Fibroblast of the aortic adventitia (primary cell): ENCODE measurements at regions not wholly inside any gene's neighbourhood (a gene's known extent, or its start where the extent isn't known, plus 50 kb on each side); places are given as distances from the start of the nearest gene placed in this dataset.

Source experiments
- DNase-seq: peaks from one replicate; pipeline ENCODE4 v3.0.0-alpha.2; 2010; ENCODE audit warnings: low read depth
- H3K4me3 ChIP-seq: 2 replicates; pipeline ENCODE4 v1.5.1; 2011; ENCODE audit warnings: low read depth, mild to moderate bottlenecking, control low read depth, low read length, moderate library complexity
- TF ChIP-seq, protein P1 (sequence below): IDR thresholded peaks from 2 replicates; pipeline ENCODE4 v1.5.1; 2011; ENCODE audit warnings: mild to moderate bottlenecking, low read length, control low read depth, inconsistent platforms; ENCODE audit not compliant: insufficient read depth

DNA sequence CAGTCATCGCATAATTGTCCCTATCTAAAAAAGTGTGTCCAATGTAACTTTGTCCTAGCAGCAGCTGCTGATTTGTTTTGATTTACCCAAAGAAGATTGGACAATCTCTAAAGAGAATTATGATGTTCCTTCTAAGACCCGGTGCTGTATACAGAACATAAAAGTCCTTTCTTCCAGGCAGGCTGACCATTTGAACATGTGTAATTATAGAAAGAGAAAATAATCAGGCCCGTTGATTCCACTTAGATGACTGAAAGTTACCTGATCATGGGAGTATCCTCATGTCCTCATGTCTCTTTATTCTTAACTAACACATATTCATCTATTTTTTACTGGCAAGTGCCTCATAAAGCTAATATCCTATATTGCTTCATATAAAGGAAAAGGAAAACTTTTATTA is 164.1 kb upstream of the MRPS30 start:
- TF ChIP-seq, protein P1, sequence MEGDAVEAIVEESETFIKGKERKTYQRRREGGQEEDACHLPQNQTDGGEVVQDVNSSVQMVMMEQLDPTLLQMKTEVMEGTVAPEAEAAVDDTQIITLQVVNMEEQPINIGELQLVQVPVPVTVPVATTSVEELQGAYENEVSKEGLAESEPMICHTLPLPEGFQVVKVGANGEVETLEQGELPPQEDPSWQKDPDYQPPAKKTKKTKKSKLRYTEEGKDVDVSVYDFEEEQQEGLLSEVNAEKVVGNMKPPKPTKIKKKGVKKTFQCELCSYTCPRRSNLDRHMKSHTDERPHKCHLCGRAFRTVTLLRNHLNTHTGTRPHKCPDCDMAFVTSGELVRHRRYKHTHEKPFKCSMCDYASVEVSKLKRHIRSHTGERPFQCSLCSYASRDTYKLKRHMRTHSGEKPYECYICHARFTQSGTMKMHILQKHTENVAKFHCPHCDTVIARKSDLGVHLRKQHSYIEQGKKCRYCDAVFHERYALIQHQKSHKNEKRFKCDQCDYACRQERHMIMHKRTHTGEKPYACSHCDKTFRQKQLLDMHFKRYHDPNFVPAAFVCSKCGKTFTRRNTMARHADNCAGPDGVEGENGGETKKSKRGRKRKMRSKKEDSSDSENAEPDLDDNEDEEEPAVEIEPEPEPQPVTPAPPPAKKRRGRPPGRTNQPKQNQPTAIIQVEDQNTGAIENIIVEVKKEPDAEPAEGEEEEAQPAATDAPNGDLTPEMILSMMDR = no peak
- no peak for DNase-seq
- H3K4me3 ChIP-seq = no peak overlapping the region

DNA sequence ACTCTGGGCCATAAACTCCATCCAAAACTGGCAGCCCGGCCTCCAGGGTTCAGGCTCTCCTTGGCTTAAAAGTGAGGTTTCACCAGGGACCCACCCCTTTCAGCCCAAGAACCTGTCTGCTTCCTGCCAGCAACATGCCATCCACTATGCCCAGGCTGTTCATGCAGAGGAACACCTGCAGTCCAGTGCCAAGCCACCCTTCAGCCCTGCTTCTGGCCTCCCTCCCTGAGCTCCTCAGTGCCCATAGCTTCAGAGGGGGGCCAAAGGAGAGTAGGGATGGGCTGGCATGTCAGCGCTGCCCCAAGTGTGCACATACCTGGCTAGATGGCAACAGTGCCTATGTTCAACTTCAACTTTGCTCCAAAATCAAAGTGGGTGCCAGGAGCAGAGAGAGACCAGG is 166.9 kb upstream of the MRPS30 start:
- DNase-seq = no peak
- TF ChIP-seq, protein P1 = no peak
- H3K4me3 ChIP-seq = no peak overlapping the region

GRCh38 chr5:44640945-44641456 is 167.7 kb upstream of the MRPS30 start:
- H3K4me3 ChIP-seq = no peak overlapping the region
- no peak for DNase-seq
- TF ChIP-seq, protein P1 = no peak

GRCh38 chr5:44637916-44638869 is 170.6 kb upstream of the MRPS30 start:
- no peak overlapping the region for H3K4me3 ChIP-seq
- TF ChIP-seq, protein P1 = no peak
- DNase-seq = no peak

DNA sequence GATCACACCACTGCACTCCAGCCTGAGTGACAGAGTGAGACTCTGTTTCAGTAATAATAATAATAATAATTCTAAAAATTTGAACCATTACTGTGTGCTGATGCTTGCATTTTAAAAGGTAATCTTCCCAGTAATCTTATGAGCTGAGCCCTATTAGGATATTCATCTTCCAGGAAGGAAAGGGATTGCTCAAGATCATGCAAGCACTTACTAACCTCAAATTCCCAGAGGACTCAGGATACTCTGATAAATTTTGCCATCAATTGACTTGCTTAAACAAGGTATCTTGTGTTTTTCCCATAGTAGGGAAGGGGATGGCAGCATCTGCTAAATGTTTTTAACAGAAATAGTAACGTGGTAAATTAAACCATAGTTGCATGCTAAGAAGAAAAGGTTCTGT is 176.4 kb upstream of the MRPS30 start:
- DNase-seq = peak; percentile 0
- H3K4me3 ChIP-seq = no peak overlapping the region
- TF ChIP-seq, protein P1 = no peak

DNA sequence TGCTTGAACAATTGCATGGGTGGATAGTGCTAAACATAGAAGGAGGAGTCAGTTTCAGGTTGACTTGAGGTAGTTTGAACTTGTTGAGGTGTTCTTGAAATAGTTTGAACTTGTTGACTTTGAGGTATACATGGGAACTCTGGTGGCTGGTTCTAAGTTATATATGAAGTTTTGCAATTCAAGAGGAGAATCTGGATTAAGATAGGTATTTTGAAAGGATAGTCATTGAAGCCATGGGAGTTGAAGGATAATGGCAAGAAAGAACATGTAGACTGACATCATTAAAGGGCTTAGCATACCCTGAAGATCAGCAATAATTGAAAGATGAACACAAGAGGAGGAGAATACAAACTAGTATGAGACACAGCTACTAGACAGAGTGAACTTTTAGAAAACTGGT is 181.9 kb upstream of the MRPS30 start:
- TF ChIP-seq, protein P1 = no peak
- no peak overlapping the region for H3K4me3 ChIP-seq
- no peak for DNase-seq
